Occipital lobe (tissue), 1 donor: ENCODE measurements at regions not wholly inside any gene's neighbourhood (a gene's known extent, or its start where the extent isn't known, plus 50 kb on each side); places are given as distances from the start of the nearest gene placed in this dataset.
"Not testable (repeated sequence)": the region's sequence is repeated elsewhere in the genome, so short reads cannot be mapped to it uniquely, and the experiment has no call there.

ENCODE experiments used
- DNase-seq: peaks from one replicate; lab custom pipeline; 2025; lab: John Stamatoyannopoulos, UW

- no peak for DNase-seq
These were observed 454.5 kb upstream of the ID4 start for GRCh38 chr6:19382676-19383075.

GRCh38 chr6:19391926-19392325, 445.2 kb upstream of the ID4 start:
- no peak for DNase-seq

- no peak for DNase-seq
These were observed 443.1 kb upstream of the ID4 start for GRCh38 chr6:19394051-19394450.

DNA sequence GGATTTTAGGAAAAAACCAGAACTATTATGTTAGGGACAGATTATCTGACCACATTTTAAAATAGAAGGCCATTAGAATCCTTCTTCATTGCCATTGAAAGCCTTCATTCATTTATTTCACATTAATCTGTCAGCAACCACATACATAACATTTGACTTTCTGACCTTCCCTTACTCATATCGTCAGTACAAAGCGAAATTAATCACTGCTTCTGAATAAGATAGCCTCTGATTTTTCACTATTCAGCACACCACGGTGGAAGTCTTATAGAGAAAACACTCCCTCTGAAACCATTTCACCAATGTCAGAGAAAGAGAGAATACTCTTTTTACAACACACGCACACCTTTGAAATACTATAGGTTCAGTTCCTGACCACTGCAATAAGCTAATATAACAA, 442.5 kb upstream of the ID4 start:
- no peak for DNase-seq

GRCh38 chr6:19395316-19395715, 441.9 kb upstream of the ID4 start:
- DNase-seq = no peak

DNA sequence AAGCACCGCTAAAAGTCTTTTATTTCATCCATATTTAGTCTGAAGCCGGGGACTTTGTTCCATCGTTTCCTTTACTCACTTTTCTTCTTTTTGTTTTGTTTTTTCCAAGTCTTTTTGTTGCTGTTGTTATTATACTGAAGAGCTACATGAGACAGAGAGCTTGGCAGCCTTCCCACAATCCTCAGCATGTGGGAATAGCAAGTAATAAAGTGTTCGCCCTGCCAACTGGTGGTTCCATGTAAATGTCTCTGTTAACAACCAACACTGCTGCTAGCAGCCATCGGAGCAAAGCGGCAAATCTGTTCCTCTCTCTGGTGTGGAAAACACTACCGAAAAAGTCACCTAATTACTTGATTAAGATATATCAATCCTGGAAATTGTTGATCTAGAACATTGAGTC, 437.8 kb upstream of the ID4 start:
- no peak for DNase-seq

- DNase-seq = not testable (repeated sequence)
These were observed 432.3 kb upstream of the ID4 start for GRCh38 chr6:19404884-19405283.

- no peak for DNase-seq
These were observed 428.8 kb upstream of the ID4 start for GRCh38 chr6:19408331-19408730.

GRCh38 chr6:19410481-19410880, 426.7 kb upstream of the ID4 start:
- DNase-seq = no peak

DNA sequence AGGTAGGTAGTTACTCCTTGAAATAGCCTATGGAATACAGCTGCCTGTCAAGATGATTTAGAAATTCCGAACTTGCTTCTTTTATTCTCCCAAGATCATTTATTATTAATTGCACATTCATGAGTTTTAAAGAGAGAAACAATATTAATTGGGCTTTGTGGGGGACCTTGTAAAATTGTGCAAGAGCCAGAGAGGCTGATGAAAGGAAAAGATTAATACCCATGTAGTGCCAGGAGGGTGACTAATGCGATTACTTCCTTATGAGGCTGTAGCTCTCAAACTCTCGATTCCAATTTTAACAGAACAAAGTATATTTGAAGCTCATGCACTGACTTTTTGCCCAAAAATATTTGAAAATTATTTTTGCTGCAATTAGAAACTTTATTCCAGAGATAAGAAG, 423.8 kb upstream of the ID4 start:
- DNase-seq = no peak

GRCh38 chr6:19415605-19416326, 421.4 kb upstream of the ID4 start:
- DNase-seq = no peak

- DNase-seq = no peak
These were observed 420.4 kb upstream of the ID4 start for GRCh38 chr6:19416811-19417210.

DNA sequence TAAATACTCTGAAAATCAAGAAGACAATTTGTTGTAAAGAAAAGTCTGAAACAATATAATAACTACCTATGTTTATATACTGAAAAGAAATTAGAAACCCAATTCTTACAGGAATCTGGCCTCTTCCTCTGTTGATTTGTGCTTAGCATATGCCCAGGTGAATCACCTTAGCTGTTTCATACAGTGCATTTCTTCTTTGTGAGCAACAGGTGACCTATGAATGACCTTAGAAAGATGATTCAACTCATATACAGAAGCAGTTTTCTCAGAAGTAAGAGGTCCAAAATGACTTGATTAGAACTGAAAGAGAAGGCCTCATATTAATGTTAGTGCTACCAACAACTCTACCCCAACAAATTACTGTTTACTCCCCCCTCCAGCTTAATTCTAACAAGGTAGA, 419.5 kb upstream of the ID4 start:
- DNase-seq = no peak

DNA sequence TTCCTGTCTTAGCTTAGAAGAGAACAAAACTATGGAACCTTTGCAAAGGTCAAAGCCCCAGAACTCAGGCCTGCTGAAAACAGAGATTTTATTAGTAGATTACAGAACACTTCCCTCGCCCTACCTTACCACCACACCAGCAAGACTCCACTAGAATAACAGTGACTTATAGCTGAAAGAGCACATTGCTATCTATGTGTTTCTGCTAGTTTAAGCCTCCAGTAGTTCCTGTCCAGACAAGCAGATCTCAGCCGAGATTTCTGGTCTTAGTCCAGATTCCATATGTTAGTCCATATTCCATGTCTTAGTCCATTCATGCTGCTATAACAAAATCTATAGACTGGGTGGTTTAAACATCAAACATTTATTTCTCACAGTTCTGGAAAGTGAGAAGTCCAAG, 412.3 kb upstream of the ID4 start:
- DNase-seq = no peak

DNA sequence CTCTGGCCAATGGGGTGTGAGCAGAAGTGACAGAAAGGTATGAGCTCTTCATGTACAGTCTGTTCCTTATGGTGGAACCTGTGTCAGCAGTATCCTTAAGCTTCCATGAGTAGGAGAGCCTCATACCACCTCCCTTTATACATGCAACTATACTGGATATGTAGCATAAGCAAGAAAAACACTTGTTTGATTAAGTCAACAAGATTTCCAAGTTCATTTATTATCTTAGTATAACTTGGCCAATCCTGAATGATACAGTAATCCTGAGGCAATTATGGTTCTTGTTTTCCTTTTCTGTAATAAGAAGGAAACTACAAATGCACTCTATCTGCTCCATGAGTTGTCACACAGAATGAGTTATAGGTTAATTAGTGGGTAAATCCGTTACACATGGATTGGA, 409.6 kb upstream of the ID4 start:
- no peak for DNase-seq

GRCh38 chr6:19432966-19433498, 404.1 kb upstream of the ID4 start:
- DNase-seq = no peak

GRCh38 chr6:19434065-19434464, 403.1 kb upstream of the ID4 start:
- no peak for DNase-seq

DNA sequence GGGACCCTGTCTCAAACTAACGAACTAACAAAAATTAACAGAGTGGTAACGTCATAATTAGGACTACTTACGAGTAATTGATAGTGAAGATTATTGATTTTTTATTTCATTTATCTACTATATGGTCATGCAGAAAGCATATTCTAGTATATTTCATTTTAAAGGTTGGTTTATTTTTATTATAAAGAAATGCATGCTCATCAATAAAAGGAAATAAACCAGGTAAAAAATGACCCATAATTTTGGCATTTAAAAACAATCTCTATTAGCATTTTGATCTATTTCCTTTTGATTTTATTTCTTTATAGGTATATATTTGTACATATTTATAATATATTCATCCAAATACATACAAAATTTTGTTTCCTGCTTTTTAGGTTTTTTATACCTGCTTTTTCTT, 401.4 kb upstream of the ID4 start:
- DNase-seq = no peak

DNA sequence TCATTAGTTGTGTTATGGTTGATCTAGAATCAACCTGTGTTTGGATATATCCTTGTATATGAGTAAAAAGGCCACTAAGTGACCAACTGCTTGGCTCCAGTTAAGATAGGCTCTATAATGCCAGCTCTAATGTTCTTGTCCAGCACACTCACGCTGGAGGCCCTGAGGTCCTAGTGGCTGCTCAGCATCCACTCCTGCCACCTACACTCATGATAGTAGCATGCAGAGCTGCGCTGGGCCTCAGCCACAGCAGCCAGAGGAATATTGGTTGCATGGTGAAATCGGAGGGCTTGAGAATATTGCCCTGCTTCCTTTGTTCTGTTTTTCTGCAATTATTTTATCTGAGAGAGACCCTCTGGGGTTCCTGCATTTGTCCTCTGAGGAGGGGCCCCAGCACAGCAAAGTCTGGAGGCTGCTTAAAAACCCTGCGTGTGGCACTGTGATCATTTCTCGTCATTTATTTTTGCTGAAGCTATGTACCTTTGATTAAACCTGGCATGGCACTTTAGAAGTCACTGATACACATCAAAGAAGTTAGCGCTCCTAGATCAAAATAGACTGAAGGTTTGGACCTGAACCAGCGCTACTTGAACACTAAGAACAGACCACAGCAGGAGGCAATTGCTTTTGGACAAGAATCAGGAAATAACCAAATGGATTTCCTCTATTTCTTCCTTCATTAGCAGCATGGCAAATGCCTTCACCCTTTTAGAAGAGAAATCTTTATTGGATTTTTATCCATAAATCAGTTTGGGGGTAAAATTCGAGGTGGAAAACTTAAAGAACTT, 398.4 kb upstream of the ID4 start:
- no peak for DNase-seq

DNA sequence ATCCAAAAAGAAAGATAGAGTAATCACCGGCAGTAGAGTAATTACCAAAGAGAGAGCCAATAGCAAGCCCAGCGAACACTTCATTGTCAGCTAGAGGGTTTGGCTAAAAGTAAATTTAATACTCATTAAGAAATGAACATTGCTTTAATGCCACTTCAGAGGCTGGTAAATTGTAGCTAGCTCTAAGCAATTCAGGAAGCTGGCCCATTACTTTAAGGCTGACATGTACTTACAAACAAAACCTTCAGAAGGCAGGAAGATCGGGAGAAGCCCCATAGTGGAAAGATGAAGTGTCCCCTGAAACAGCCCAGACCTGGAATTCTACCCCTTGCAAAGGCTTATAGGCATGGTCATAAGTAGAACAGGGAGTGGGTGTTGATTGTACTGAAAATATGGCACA, 396.6 kb upstream of the ID4 start:
- DNase-seq = no peak

DNA sequence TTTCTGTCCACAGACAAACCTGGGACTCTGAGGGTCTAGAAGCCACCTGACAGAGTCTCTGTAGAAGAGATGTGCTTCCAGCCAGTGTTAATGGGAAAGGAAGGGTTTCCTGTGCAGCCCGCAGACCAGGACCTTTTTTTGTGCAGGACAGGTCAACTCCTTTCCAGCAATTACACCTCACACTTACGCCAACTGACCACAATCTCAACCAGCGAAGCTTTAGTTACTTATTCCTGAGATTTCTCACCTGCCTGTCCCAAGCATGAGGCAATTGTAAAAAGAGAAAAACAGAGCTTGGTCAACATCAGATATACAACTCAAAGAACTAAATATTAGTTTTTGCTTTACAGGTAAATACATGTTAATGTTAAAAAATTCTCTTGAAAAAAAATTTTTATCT, 393.8 kb upstream of the ID4 start:
- no peak for DNase-seq

DNA sequence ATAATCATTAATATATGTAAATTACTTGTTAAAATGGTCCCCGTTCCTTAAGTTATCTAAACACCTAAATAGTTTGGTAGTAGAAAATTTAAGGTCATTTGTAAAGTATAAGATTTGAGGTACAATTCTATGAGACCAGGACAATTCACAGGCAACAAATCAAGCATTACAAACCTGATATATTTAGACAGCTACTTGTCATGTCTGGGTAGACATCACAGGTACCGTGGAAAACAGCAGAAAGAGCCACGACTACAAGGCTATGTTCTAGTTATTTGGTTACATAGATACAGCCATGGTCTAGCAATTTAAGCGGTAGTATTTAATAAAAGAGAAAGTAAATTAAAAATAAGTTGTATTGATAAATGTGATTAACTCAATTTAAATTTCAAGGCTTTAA, 393.1 kb upstream of the ID4 start:
- no peak for DNase-seq

DNA sequence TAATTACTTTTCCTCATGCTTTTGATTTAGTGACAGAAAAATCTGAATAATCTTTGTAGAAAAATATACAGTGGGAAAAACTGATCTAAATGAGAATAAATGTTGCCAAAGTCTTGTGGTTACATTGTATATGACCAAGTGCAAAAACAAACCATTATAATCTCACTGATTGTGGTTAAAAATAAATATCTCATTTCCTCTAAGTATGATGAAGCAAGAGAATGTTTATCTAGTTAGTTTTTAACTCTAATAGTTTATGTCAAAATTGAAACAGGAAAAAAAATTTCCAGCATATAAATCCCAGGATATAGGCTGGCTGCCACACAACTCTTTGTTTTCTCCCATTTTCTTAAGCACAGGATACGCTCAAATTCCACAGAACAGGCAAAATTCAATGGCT, 392.7 kb upstream of the ID4 start:
- DNase-seq = no peak
